Vagina (tissue), 2 donors: ENCODE measurements at regions not wholly inside any gene's neighbourhood (a gene's known extent, or its start where the extent isn't known, plus 50 kb on each side); places are given as distances from the start of the nearest gene placed in this dataset.
"Not testable (repeated sequence)": the region's sequence is repeated elsewhere in the genome, so short reads cannot be mapped to it uniquely, and the experiment has no call there.

Experiments
- DNase-seq, 2 donors: peaks; one replicate each; pipeline ENCODE4 v3.0.0-alpha.2; 2017; ENCODE audit errors: extremely low spot score in 2 of 2
- H3K27ac ChIP-seq: fragments of 200-600 bp; sonication (generic); one replicate; pipeline ENCODE4 v1.5.1; 2019
- H3K27me3 ChIP-seq: fragments of 200-600 bp; sonication (generic); one replicate; pipeline ENCODE4 v1.5.1; 2019
- H3K36me3 ChIP-seq, 2 donors: fragments of 200-600 bp; sonication (generic); one replicate each; pipeline ENCODE4 v1.5.1; 2017 to 2019
- H3K4me1 ChIP-seq: fragments of 200-600 bp; sonication (generic); one replicate; pipeline ENCODE4 v1.5.1; 2019
- H3K4me3 ChIP-seq, 2 donors: fragments of 200-600 bp; sonication (generic); 1 replicate in 1 of 2; 2 replicates in 1 of 2; pipeline ENCODE4 v1.5.1; 2016 to 2019
- H3K9me3 ChIP-seq: fragments of 200-600 bp; sonication (generic); one replicate; pipeline ENCODE4 v1.5.1; 2019
- CTCF ChIP-seq, 3 experiments: fragments of 450-650 bp in 2 of 3; fragments of 200-600 bp in 1 of 3; sonication (generic) in 1 of 3; IDR thresholded peaks; one replicate each; pipeline ENCODE4 v1.5.1; 2017 to 2019; ENCODE audit warnings: antibody characterized with exemption in 3 of 3, mild to moderate bottlenecking in 2 of 3, moderate library complexity in 2 of 3
- POLR2A ChIP-seq, 2 donors: fragments of 450-650 bp; IDR thresholded peaks; one replicate each; pipeline ENCODE4 v1.6.1; 2017; ENCODE audit warnings: antibody characterized with exemption in 2 of 2, mild to moderate bottlenecking in 2 of 2, moderate library complexity in 2 of 2
- POLR2AphosphoS5 ChIP-seq, 2 donors: sonication (generic); formaldehyde crosslinking; IDR thresholded peaks; one replicate each; pipeline ENCODE4 v1.9.0; 2017; ENCODE audit warnings: antibody characterized with exemption in 2 of 2, mild to moderate bottlenecking in 2 of 2, low read depth in 1 of 2; ENCODE audit not compliant: insufficient read depth in 1 of 2
- intact Hi-C: fragments of 100-400 bp; cut with DNase I; formaldehyde crosslinking; loops from one replicate; pipeline ENCODE4 v1.15.1; 2023

- no peaks in the 10 kb centered on the region for H3K9me3 ChIP-seq
- DNase-seq = no peak
Measured at GRCh38 chr6:4421837-4422236, 286.5 kb upstream of the ECI2 start.

GRCh38 chr6:4420160-4420865 lies 284.9 kb upstream of the ECI2 start:
- Histone ChIP-seq H3K27ac (no peak overlapping the region), H3K27me3 (no peaks in the 10 kb centered on the region), H3K36me3 (no peaks in the 10 kb centered on the region), H3K9me3 (no peaks in the 10 kb centered on the region), H3K4me1 (no peaks in the 10 kb centered on the region), H3K4me3 (no peak overlapping the region)
- no peak for DNase-seq
- intact Hi-C loops = no loop called here
- TF ChIP-seq POLR2A (IDR thresholded peaks at IDR 0.05) (no peak), CTCF (IDR thresholded peaks at IDR 0.05) (no peak), POLR2AphosphoS5 (IDR thresholded peaks at IDR 0.05; ENCODE audit: insufficient read depth in 1 of 2, low read depth in 1 of 2) (no peak)

More at GRCh38 chr6:4421837-4422236, 286.5 kb upstream of the ECI2 start:
- H3K27me3 ChIP-seq = no peaks in the 10 kb centered on the region
- H3K4me3 ChIP-seq = no peak overlapping the region
- no peaks in the 10 kb centered on the region for H3K4me1 ChIP-seq
- intact Hi-C loops = no loop called here
- no peaks in the 10 kb centered on the region for H3K36me3 ChIP-seq
- no peak for TF ChIP-seq CTCF (IDR thresholded peaks at IDR 0.05)
- no peak for TF ChIP-seq POLR2A (IDR thresholded peaks at IDR 0.05)
- no peak for TF ChIP-seq POLR2AphosphoS5 (IDR thresholded peaks at IDR 0.05; ENCODE audit: insufficient read depth in 1 of 2, low read depth in 1 of 2)
- no peak overlapping the region for H3K27ac ChIP-seq

- Histone ChIP-seq H3K4me3 (no peak overlapping the region), H3K36me3 (no peaks in the 10 kb centered on the region), H3K27me3 (no peaks in the 10 kb centered on the region), H3K27ac (no peak overlapping the region), H3K9me3 (no peaks in the 10 kb centered on the region), H3K4me1 (peaks cover 5% of the 10 kb centered on the region)
- intact Hi-C loops = no loop called here
- no peak for DNase-seq
- TF ChIP-seq CTCF (IDR thresholded peaks at IDR 0.05) (no peak), POLR2AphosphoS5 (IDR thresholded peaks at IDR 0.05; ENCODE audit: insufficient read depth in 1 of 2, low read depth in 1 of 2) (no peak), POLR2A (IDR thresholded peaks at IDR 0.05) (no peak)
Measured at GRCh38 chr6:4415549-4415948, 280.2 kb upstream of the ECI2 start.

GRCh38 chr6:4414078-4414477 lies 278.7 kb upstream of the ECI2 start:
- H3K27me3 ChIP-seq, H3K36me3 ChIP-seq, H3K9me3 ChIP-seq, H3K4me1 ChIP-seq, DNase-seq, H3K27ac ChIP-seq, intact Hi-C loops, H3K4me3 ChIP-seq: not testable (repeated sequence)

- intact Hi-C loops = no loop called here
- no peak overlapping the region for H3K4me3 ChIP-seq
Measured at GRCh38 chr6:4413073-4413472, 277.7 kb upstream of the ECI2 start.

More at GRCh38 chr6:4413073-4413472, 277.7 kb upstream of the ECI2 start:
- DNase-seq = no peak
- Histone ChIP-seq H3K4me1 (peaks cover 5% of the 10 kb centered on the region), H3K9me3 (no peaks in the 10 kb centered on the region), H3K27ac (no peak overlapping the region), H3K36me3 (no peaks in the 10 kb centered on the region), H3K27me3 (no peaks in the 10 kb centered on the region)
- TF ChIP-seq POLR2A (IDR thresholded peaks at IDR 0.05) (no peak), CTCF (IDR thresholded peaks at IDR 0.05) (no peak), POLR2AphosphoS5 (IDR thresholded peaks at IDR 0.05; ENCODE audit: insufficient read depth in 1 of 2, low read depth in 1 of 2) (no peak)
